HG02938 (cell line): ENCODE measurements at regions not wholly inside any gene's neighbourhood (a gene's known extent, or its start where the extent isn't known, plus 50 kb on each side); places are given as distances from the start of the nearest gene placed in this dataset.
"Not testable (repeated sequence)": the region's sequence is repeated elsewhere in the genome, so short reads cannot be mapped to it uniquely, and the experiment has no call there.

Experiments used
- ATAC-seq: cut with Tn5 transposase; IDR thresholded peaks from one replicate; pipeline ENCODE4 v1.9.1; 2021; ENCODE audit warnings: mild to moderate bottlenecking, moderate library complexity; ENCODE audit not compliant: unreplicated experiment

- no peak for ATAC-seq
These were observed 116.2 kb downstream of the RND3 start for GRCh38 chr2:150371044-150371818.

GRCh38 chr2:150370561-150370960 lies 116.9 kb downstream of the RND3 start:
- no peak for ATAC-seq

GRCh38 chr2:150369862-150370261 lies 117.6 kb downstream of the RND3 start:
- no peak for ATAC-seq

- ATAC-seq: no peak
These were observed 129.0 kb downstream of the RND3 start for GRCh38 chr2:150358468-150358807.

GRCh38 chr2:150357770-150358467 lies 129.5 kb downstream of the RND3 start:
- ATAC-seq: peak; percentile 65

- ATAC-seq: no peak
These were observed 132.0 kb downstream of the RND3 start for GRCh38 chr2:150355440-150355839.

DNA sequence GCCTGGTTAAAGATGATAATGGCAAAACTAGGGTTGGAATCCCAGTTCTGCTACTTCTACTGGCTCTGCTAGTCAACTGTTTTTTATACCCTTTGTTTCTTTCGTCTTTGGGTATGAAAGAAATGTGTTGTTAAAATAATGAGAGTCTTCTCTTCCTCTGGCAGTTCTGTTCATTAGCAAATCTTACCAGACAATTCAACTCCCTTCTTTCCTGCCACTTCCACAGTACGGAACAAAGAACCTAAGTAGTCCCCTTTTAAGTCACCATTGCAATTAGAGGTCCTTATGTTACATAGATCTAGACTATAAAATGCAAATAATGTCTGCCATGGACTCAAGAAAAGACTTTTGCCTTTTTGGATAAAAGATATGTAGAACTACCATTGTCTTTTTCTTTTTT lies 134.1 kb downstream of the RND3 start:
- ATAC-seq: no peak

DNA sequence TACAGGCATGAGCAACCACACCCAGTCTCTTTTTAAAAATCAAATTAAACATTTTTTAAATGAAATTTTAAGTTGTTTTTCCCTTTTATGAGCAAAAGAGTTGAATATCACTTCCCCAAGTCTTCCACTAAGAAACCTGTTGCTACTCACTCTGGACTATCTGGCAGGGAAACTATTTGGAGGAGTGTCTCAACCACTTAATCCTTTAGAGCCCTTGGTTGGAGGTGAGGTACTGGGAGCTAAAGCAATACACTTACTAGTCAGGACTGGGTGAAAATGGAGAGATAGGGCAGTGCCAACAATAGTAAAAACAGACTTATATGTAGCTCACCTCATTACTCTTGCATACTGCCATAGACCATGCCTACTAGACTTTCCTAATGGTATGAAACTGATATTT lies 135.5 kb downstream of the RND3 start:
- ATAC-seq: no peak

DNA sequence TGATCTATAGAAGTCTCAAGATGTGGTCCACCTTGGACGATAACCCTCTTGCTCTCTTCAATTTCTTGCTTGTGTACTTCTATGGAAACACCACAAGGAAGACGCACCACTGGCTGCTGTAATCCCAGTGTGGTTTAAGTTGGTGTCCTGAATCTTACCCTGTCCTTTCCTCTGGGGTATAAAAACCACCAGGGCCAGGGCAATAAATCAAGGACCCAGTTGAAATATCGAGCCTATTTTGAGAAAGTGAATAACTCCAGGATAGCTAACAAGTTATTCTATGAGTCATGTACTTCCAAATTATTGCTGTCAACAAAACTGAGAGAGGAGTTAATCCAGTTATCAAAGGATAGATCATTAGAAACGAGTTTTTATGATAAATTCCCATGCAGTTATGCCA lies 137.0 kb downstream of the RND3 start:
- no peak for ATAC-seq

GRCh38 chr2:150346806-150347205 lies 140.7 kb downstream of the RND3 start:
- ATAC-seq: no peak

GRCh38 chr2:150341982-150342680 lies 145.3 kb downstream of the RND3 start:
- ATAC-seq: no peak

DNA sequence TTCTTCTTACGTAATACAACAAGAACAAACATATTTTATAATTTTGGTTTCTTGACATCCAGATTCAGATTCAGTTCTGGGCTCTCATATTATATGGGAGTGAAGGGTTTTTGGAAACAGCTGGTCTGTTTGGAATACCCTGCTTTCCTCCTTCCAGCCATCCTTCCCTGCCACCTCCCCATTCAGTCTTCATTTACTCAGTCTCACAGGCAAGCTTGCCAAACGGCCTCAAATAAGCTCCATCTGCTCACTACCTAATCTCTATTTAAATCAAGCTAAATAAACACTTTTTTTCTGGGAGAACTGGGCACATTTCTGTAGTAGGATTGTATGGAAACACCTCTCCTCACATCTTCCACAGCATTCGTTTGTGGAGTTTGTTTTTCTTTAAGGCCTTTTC lies 147.5 kb downstream of the RND3 start:
- ATAC-seq: no peak

- ATAC-seq: no peak
These were observed 148.2 kb downstream of the RND3 start for GRCh38 chr2:150339282-150339681.

- ATAC-seq: no peak
These were observed 151.9 kb downstream of the RND3 start for GRCh38 chr2:150335596-150335995.

GRCh38 chr2:150332383-150332782 lies 155.1 kb downstream of the RND3 start:
- ATAC-seq: no peak

GRCh38 chr2:150327564-150328489 lies 159.6 kb downstream of the RND3 start:
- ATAC-seq: no peak

DNA sequence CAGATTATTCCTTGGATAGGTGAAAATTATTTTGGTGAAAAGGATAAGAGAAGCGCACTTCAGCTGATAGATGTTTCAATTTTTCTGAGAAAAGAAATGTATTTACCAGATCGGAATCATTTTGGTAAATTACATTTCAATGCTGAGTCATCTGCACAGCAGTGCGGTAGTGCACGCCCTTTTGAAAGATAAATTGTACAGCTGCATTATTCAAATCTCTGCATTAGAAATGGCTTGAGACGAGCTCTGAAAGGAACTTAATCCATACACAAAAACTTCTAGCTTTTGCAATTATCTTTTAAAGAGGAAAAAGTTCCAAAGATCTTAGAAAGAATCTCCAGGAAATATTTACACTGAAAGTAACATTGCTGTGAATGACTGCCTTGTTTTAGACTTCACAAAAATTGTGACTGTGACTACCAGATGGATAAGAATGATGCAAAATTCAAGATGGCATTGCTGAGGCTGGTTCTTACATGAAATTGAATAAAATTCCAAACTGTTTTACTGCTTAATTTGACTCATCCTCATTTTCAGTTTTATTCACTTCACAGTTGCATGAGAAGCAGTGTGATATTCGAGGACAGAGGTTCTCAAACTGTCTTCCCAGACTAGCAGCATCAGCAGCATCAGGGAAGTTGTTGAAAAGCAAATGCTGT lies 161.7 kb downstream of the RND3 start:
- ATAC-seq: no peak

DNA sequence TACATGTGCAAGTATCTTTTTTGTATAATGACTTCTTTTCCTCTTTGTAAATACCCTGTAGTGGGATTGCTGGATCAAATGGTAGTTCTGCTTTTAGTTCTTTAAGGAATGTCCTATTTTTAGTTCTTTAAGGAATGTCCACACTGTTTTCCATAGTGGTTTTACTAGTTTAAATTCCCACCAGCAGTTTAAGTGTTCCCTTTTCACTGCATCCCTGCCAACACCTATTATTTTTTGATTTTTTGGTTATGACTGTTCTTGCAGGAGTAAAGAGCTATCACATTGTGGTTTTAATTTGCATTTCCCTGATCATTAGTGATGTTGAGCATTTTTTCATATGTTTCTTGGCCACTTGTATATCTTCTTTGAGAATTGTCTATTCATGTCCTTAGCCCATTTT lies 164.4 kb downstream of the RND3 start:
- not testable (repeated sequence) for ATAC-seq

DNA sequence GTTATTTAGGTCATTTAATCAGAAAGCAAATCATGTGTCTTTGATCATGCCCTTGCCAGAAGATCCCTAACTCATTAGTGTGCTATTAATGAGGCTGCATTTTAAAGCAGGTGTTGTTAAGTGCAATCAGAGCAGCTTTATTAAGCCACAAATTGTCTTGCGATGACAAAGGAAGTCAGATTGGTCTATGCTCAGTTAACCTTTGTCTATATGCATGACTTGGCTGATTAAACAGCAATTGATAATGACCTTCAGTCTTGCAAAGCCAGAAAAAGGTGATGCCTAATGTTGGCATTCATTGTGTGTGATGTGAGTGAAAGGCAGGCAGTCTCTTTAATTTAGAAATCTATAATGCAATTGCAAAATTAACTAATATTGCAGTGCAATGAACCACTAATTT lies 166.9 kb downstream of the RND3 start:
- no peak for ATAC-seq
